H9 (cell line): ENCODE measurements at regions not wholly inside any gene's neighbourhood (a gene's known extent, or its start where the extent isn't known, plus 50 kb on each side); places are given as distances from the start of the nearest gene placed in this dataset.
A peak's percentile ranks its signal among the peaks of the same experiment; 100 is the strongest.

Source experiments
- DNase-seq: peaks from one replicate; pipeline ENCODE4 v3.0.0-alpha.2; 2017
- H2AFZ ChIP-seq: one replicate; pipeline ENCODE4 v1.6.1; 2013; ENCODE audit warnings: mild to moderate bottlenecking, low read length, control low read depth, moderate library complexity
- H2AK5ac ChIP-seq: 2 replicates; pipeline ENCODE4 v1.6.1; 2013; ENCODE audit warnings: low read length, control low read depth, mixed read lengths; ENCODE audit not compliant: insufficient read length
- H2BK120ac ChIP-seq: one replicate; pipeline ENCODE4 v1.6.1; 2013; ENCODE audit warnings: low read depth, mild to moderate bottlenecking, low read length, control low read depth, inconsistent platforms; ENCODE audit not compliant: poor library complexity, severe bottlenecking
- H2BK12ac ChIP-seq: 2 replicates; pipeline ENCODE4 v1.6.1; 2013; ENCODE audit warnings: low read length, control low read depth, mixed read lengths, low read depth; ENCODE audit not compliant: insufficient read length
- H2BK15ac ChIP-seq: 2 replicates; pipeline ENCODE4 v1.6.1; 2013; ENCODE audit warnings: low read depth, low read length, control low read depth
- H2BK20ac ChIP-seq: one replicate; pipeline ENCODE4 v1.6.1; 2013; ENCODE audit warnings: low read depth, mild to moderate bottlenecking, low read length, control low read depth, inconsistent platforms; ENCODE audit not compliant: poor library complexity, severe bottlenecking
- H2BK5ac ChIP-seq: 2 replicates; pipeline ENCODE4 v1.6.1; 2013; ENCODE audit warnings: low read length, control low read depth, mixed read lengths; ENCODE audit not compliant: insufficient read length
- H3K14ac ChIP-seq: 2 replicates; pipeline ENCODE4 v1.6.1; 2013; ENCODE audit warnings: low read length, control low read depth; ENCODE audit not compliant: insufficient read depth
- H3K18ac ChIP-seq: 2 replicates; pipeline ENCODE4 v1.6.1; 2013; ENCODE audit warnings: low read depth, mild to moderate bottlenecking, mixed read lengths, low read length, control low read depth; ENCODE audit not compliant: insufficient read length
- H3K23ac ChIP-seq: 2 replicates; pipeline ENCODE4 v1.6.1; 2013; ENCODE audit warnings: low read length, control low read depth, mixed read lengths, low read depth; ENCODE audit not compliant: insufficient read length
- H3K23me2 ChIP-seq: 2 replicates; pipeline ENCODE4 v1.6.1; 2013; ENCODE audit warnings: low read depth, mild to moderate bottlenecking, mixed read lengths, low read length, control low read depth; ENCODE audit not compliant: insufficient read length, poor library complexity, severe bottlenecking
- H3K27ac ChIP-seq: 2 replicates; pipeline ENCODE4 v1.5.1; 2013; ENCODE audit warnings: low read length, control low read depth, mixed read lengths, low read depth; ENCODE audit not compliant: insufficient read length
- H3K27me3 ChIP-seq: 2 replicates; pipeline ENCODE4 v1.6.1; 2013; ENCODE audit warnings: low read length, control low read depth, inconsistent platforms; ENCODE audit not compliant: insufficient read depth
- H3K4ac ChIP-seq: 2 replicates; pipeline ENCODE4 v1.6.1; 2013; ENCODE audit warnings: low read depth, mild to moderate bottlenecking, control low read depth, inconsistent platforms, low read length, moderate library complexity
- H3K4me1 ChIP-seq: 2 replicates; pipeline ENCODE4 v1.6.1; 2013; ENCODE audit warnings: low read length, control low read depth, inconsistent platforms; ENCODE audit not compliant: insufficient read depth
- H3K4me2 ChIP-seq: 2 replicates; pipeline ENCODE4 v1.6.1; 2013; ENCODE audit warnings: low read length, control low read depth, mixed read lengths; ENCODE audit not compliant: insufficient read length, insufficient read depth
- H3K56ac ChIP-seq: 2 replicates; pipeline ENCODE4 v1.6.1; 2013; ENCODE audit warnings: low read depth, mild to moderate bottlenecking, mixed read lengths, low read length, control low read depth; ENCODE audit not compliant: insufficient read length
- H3K79me1 ChIP-seq: 2 replicates; pipeline ENCODE4 v1.6.1; 2013; ENCODE audit warnings: low read depth, mild to moderate bottlenecking, moderate library complexity, low read length, control low read depth, inconsistent platforms; ENCODE audit not compliant: insufficient read depth, poor library complexity, severe bottlenecking
- H3K79me2 ChIP-seq: 2 replicates; pipeline ENCODE4 v1.6.1; 2013; ENCODE audit warnings: low read length, control low read depth, inconsistent platforms; ENCODE audit not compliant: insufficient read depth
- H3K9ac ChIP-seq: 2 replicates; pipeline ENCODE4 v1.6.1; 2013; ENCODE audit warnings: low read length, control low read depth, mixed read lengths; ENCODE audit not compliant: insufficient read length; ENCODE audit errors: extremely low read depth
- H3K9me3 ChIP-seq: one replicate; pipeline ENCODE4 v1.6.1; 2013; ENCODE audit warnings: low read depth, low read length, inconsistent platforms; ENCODE audit not compliant: control insufficient read depth
- H3T11ph ChIP-seq: one replicate; pipeline ENCODE4 v1.6.1; 2013; ENCODE audit warnings: mild to moderate bottlenecking, low read length, control low read depth, inconsistent platforms
- H4K20me1 ChIP-seq: one replicate; pipeline ENCODE4 v1.6.1; 2013; ENCODE audit not compliant: control insufficient read depth, insufficient read length, insufficient read depth
- H4K5ac ChIP-seq: 2 replicates; pipeline ENCODE4 v1.6.1; 2013; ENCODE audit warnings: low read depth, mild to moderate bottlenecking, mixed read lengths, low read length, control low read depth; ENCODE audit not compliant: insufficient read length
- H4K8ac ChIP-seq: replicated peaks from 2 replicates; pipeline ENCODE4 v1.6.1; 2013; ENCODE audit warnings: low read length, control low read depth, mixed read lengths, low read depth; ENCODE audit not compliant: insufficient read length
- H4K91ac ChIP-seq: 2 replicates; pipeline ENCODE4 v1.6.1; 2013; ENCODE audit warnings: low read depth, mild to moderate bottlenecking, moderate library complexity, mixed read lengths, low read length, control low read depth; ENCODE audit not compliant: insufficient read length
- H3K27ac Mint-ChIP-seq, 3 experiments: 2 replicates in 2 of 3; 3 replicates in 1 of 3; pipeline ENCODE4 v1.8.0; 2020 to 2021; ENCODE audit warnings: mixed read lengths in 3 of 3, mild to moderate bottlenecking in 1 of 3, moderate library complexity in 1 of 3
- H3K27me3 Mint-ChIP-seq: 2 replicates; pipeline ENCODE4 v1.8.0; 2021; ENCODE audit warnings: low read depth, mild to moderate bottlenecking, moderate library complexity, mixed read lengths
- H3K36me3 Mint-ChIP-seq, 3 experiments: 2 replicates in 2 of 3; 3 replicates in 1 of 3; pipeline ENCODE4 v1.8.0; 2020 to 2021; ENCODE audit warnings: low read depth in 3 of 3, mixed read lengths in 3 of 3; ENCODE audit not compliant: insufficient read depth in 1 of 3
- H3K4me1 Mint-ChIP-seq, 2 experiments: 2 replicates each; pipeline ENCODE4 v1.8.0; 2020; ENCODE audit warnings: mixed read lengths in 2 of 2
- H3K4me3 Mint-ChIP-seq, 2 experiments: 2 replicates in 1 of 2; 3 replicates in 1 of 2; pipeline ENCODE4 v1.8.0; 2020 to 2021; ENCODE audit warnings: mild to moderate bottlenecking in 2 of 2, mixed read lengths in 2 of 2, moderate library complexity in 1 of 2
- H3K9me3 Mint-ChIP-seq, 2 experiments: 2 replicates in 1 of 2; 3 replicates in 1 of 2; pipeline ENCODE4 v1.8.0; 2020; ENCODE audit warnings: mild to moderate bottlenecking in 2 of 2, mixed read lengths in 2 of 2, moderate library complexity in 1 of 2
- CTCF ChIP-seq: fragments of 200-600 bp; sonication (generic); conservative IDR thresholded peaks from 3 replicates; pipeline ENCODE4 v1.8.0; 2021; ENCODE audit warnings: antibody characterized with exemption, mild to moderate bottlenecking
- WGBS: extraction: QIAGEN DNeasy Blood & Tissue Kit; methylation state at CpG from one replicate; pipeline ENCODE4 v1.1.7; 2013; ENCODE audit warnings: missing lambda C conversion rate, low lambda C conversion rate, mixed read lengths; ENCODE audit not compliant: insufficient read length; ENCODE audit errors: extremely low coverage; 5-methylcytosine and 5-hydroxymethylcytosine counted together

DNA sequence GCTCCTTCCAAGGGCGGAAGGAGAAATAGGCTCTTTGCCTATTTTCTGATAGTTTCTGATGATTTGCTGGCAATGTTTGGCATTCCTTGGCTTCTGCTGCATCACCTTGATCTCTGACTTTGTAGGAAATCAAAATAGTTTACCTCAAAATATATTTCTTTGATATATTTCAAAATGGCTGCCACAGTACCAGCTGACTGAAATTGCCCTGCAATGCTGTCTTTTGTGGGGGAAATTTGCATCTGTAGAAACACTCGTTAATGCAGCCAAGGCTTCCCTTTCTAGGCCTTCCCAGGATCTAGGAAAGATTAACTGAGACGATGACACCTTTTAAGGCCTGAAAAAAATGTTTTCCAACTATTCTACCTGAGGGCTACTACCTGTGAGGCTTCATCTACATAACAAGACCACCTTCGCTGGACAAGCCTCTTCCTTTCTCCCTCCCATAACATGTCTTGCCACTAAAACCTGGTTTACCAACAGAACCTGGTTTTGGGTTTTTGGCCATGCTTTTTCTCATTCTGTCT is 212.8 kb upstream of the SSTR1 start:
- Mint-ChIP-seq H3K27me3 (no peaks in the 10 kb centered on the region), H3K4me1 (peaks cover 56 to 57% of the 10 kb centered on the region in 2 experiments), H3K36me3 (peaks cover 4 to 12% (median 4%) of the 10 kb centered on the region in 3 experiments; a peak in 5 of 7 replicates), H3K9me3 (peaks cover 0 to 8% of the 10 kb centered on the region in 2 experiments; a peak in 3 of 5 replicates), H3K27ac (peak overlapping the region; percentile 2 to 92 (median 90)), H3K4me3 (no peak overlapping the region)
- Histone ChIP-seq H4K91ac (no peak overlapping the region), H2AK5ac (no peak overlapping the region), H3K23ac (no peak overlapping the region), H3K56ac (no peak overlapping the region), H3K27ac (peak overlapping the region; percentile 86), H3K4me2 (no peak overlapping the region), H3T11ph (peak overlapping the region; percentile 90), H2BK5ac (peak overlapping the region; percentile 75), H2BK20ac (no peak overlapping the region), H2BK120ac (no peak overlapping the region), H4K8ac (no peak overlapping the region), H4K5ac (no peak overlapping the region), H3K9ac (no peak overlapping the region), H3K27me3 (no peaks in the 10 kb centered on the region), H3K79me1 (no peaks in the 10 kb centered on the region), H3K4ac (no peak overlapping the region; the same call in 1 of the 2 replicates), H2BK12ac (peak overlapping the region; percentile 21), H3K79me2 (no peaks in the 10 kb centered on the region), H2BK15ac (no peak overlapping the region), H3K23me2 (no peaks in the 10 kb centered on the region), H3K18ac (no peak overlapping the region), H3K9me3 (no peaks in the 10 kb centered on the region), H2AFZ (no peak overlapping the region), H3K4me1 (peaks cover 11% of the 10 kb centered on the region; the same call in 1 of the 2 replicates), H3K14ac (peak overlapping the region; percentile 31; the same call in 1 of the 2 replicates), H4K20me1 (no peaks in the 10 kb centered on the region)
- WGBS = no CpG with 5 or more reads among the region's 4 CpGs
- no peak for TF ChIP-seq CTCF
- DNase-seq = peak; percentile 37
